SK-N-SH (cell line): ENCODE measurements at regions not wholly inside any gene's neighbourhood (a gene's known extent, or its start where the extent isn't known, plus 50 kb on each side); places are given as distances from the start of the nearest gene placed in this dataset.

Experiments used
- CTCF ChIA-PET: fragments of 300-600, 350-600 bp; formaldehyde crosslinking; extraction: SDS; loops from one replicate; lab custom pipeline; 2021; lab: Yijun Ruan, JAX
- POLR2A ChIA-PET: fragments of 350-600 bp; sonication (Branson Sonifier 250); formaldehyde crosslinking; extraction: SDS; loops from one replicate; lab custom pipeline; 2020; ENCODE audit warnings: antibody characterized with exemption, inconsistent platforms; lab: Yijun Ruan, JAX
- DNase-seq: peaks from one replicate; pipeline ENCODE4 v3.0.0; 2012
- H2AFZ ChIP-seq: fragments of 200-600 bp; sonication (generic); 2 replicates; pipeline ENCODE4 v1.8.1; 2016; ENCODE audit warnings: antibody characterized with exemption, mild to moderate bottlenecking, low read depth
- H3F3A ChIP-seq: fragments of 200-600 bp; sonication (generic); replicated peaks from 2 replicates; pipeline ENCODE3; 2016; ENCODE audit warnings: antibody characterized with exemption, mild to moderate bottlenecking; ENCODE audit not compliant: insufficient read depth
- H3K27ac ChIP-seq, 2 experiments: fragments of 200-500 bp in 1 of 2; fragments of 200-600 bp in 1 of 2; sonication (Bioruptor generic) in 1 of 2; sonication (generic), shearing (Covaris generic) in 1 of 2; 2 replicates each; pipeline versions ENCODE4 v1.5.1 to v1.6.1; 2014 to 2016; ENCODE audit warnings: low read depth in 2 of 2, inconsistent platforms in 1 of 2, low read length in 1 of 2, mild to moderate bottlenecking in 1 of 2, mixed read lengths in 1 of 2
- H3K27me3 ChIP-seq: fragments of 200-600 bp; sonication (generic), shearing (Covaris generic); 2 replicates; pipeline ENCODE4 v1.6.1; 2016; ENCODE audit warnings: mixed run types; ENCODE audit not compliant: insufficient read depth
- H3K36me3 ChIP-seq, 2 experiments: fragments of 200-500 bp in 1 of 2; fragments of 200-600 bp in 1 of 2; sonication (Bioruptor generic) in 1 of 2; sonication (generic) in 1 of 2; replicated peaks in 1 of 2; 2 replicates each; pipeline versions ENCODE3 to v1.5.1; 2014 to 2016; ENCODE audit warnings: low read length in 1 of 2, mild to moderate bottlenecking in 1 of 2; ENCODE audit not compliant: insufficient read depth in 2 of 2, control insufficient read depth in 1 of 2
- H3K4me1 ChIP-seq, 2 experiments: fragments of 200-500 bp in 1 of 2; fragments of 200-600 bp in 1 of 2; sonication (Bioruptor generic) in 1 of 2; sonication (generic), shearing (Covaris generic) in 1 of 2; 2 replicates each; pipeline versions ENCODE4 v1.5.1 to v1.6.1; 2014 to 2016; ENCODE audit warnings: low read depth in 1 of 2, low read length in 1 of 2, mixed run types in 1 of 2; ENCODE audit not compliant: insufficient read depth in 2 of 2, control insufficient read depth in 1 of 2
- H3K4me2 ChIP-seq: fragments of 200-600 bp; sonication (generic), shearing (Covaris generic); 2 replicates; pipeline ENCODE4 v1.6.1; 2017; ENCODE audit warnings: mixed run types
- H3K4me3 ChIP-seq, 2 experiments: fragments of 200-500 bp in 1 of 2; fragments of 200-600 bp in 1 of 2; sonication (Bioruptor generic) in 1 of 2; sonication (generic), shearing (Covaris generic) in 1 of 2; 2 replicates each; pipeline versions ENCODE4 v1.5.1 to v1.8.1; 2014 to 2016; ENCODE audit warnings: low read depth in 2 of 2, inconsistent platforms in 1 of 2, low read length in 1 of 2, mild to moderate bottlenecking in 1 of 2, mixed read lengths in 1 of 2, moderate library complexity in 1 of 2
- H3K79me2 ChIP-seq: fragments of 200-600 bp; sonication (generic); 2 replicates; pipeline ENCODE4 v1.8.1; 2017; ENCODE audit warnings: mild to moderate bottlenecking; ENCODE audit not compliant: insufficient read depth
- H3K9ac ChIP-seq: fragments of 200-600 bp; sonication (generic); 2 replicates; pipeline ENCODE4 v1.6.1; 2017; ENCODE audit warnings: mixed run types
- H3K9me2 ChIP-seq: fragments of 200-600 bp; sonication (generic); 2 replicates; pipeline ENCODE4 v1.6.1; 2017; ENCODE audit warnings: mixed run types
- H3K9me3 ChIP-seq: fragments of 200-600 bp; sonication (generic); 2 replicates; pipeline ENCODE4 v1.6.1; 2017; ENCODE audit warnings: mixed run types, mild to moderate bottlenecking, moderate library complexity
- H4K20me1 ChIP-seq: fragments of 200-600 bp; sonication (generic); 2 replicates; pipeline ENCODE4 v1.6.1; 2017; ENCODE audit warnings: mild to moderate bottlenecking, mixed run types; ENCODE audit not compliant: insufficient read depth
- EP300 ChIP-seq, 2 experiments: IDR thresholded peaks; 2 replicates each; pipeline versions ENCODE4 v1.4.0 to v1.6.1; 2012; ENCODE audit warnings: borderline replicate concordance in 1 of 2, low read depth in 1 of 2, low read length in 1 of 2
- EZH2phosphoT487 ChIP-seq: fragments of 200-600 bp; sonication (generic); IDR thresholded peaks from 2 replicates; pipeline ENCODE4 v1.6.1; 2017; ENCODE audit warnings: low read depth, mixed run types, mild to moderate bottlenecking, antibody characterized with exemption, moderate library complexity, borderline replicate concordance
- FOSL2 ChIP-seq: IDR thresholded peaks from 2 replicates; pipeline ENCODE4 v1.4.0; 2012; ENCODE audit warnings: low read depth, mild to moderate bottlenecking, moderate library complexity, borderline replicate concordance
- FOXJ3 ChIP-seq: sonication (generic); formaldehyde crosslinking; IDR thresholded peaks from 2 replicates; pipeline ENCODE4 v1.5.1; 2020; ENCODE audit warnings: mild to moderate bottlenecking, missing genetic modification reagents
- FOXM1 ChIP-seq: IDR thresholded peaks from 2 replicates; pipeline ENCODE4 v1.4.0; 2012; ENCODE audit warnings: low read depth, mild to moderate bottlenecking
- IRF3 ChIP-seq: fragments of 150-350 bp; IDR thresholded peaks from 2 replicates; pipeline ENCODE4 v1.6.1; 2016; ENCODE audit warnings: mild to moderate bottlenecking, low read depth, low read length
- MAX ChIP-seq: IDR thresholded peaks from 2 replicates; pipeline ENCODE4 v1.4.0; 2012; ENCODE audit warnings: low read depth
- MEF2A ChIP-seq: IDR thresholded peaks from 2 replicates; pipeline ENCODE4 v1.4.0; 2012; ENCODE audit warnings: low read depth, borderline replicate concordance
- MXI1 ChIP-seq: IDR thresholded peaks from 2 replicates; pipeline ENCODE4 v1.6.1; 2012; ENCODE audit warnings: mild to moderate bottlenecking, low read depth, low read length, improper control_type of control experiment
- NFIC ChIP-seq: IDR thresholded peaks from 2 replicates; pipeline ENCODE4 v1.4.0; 2012; ENCODE audit warnings: borderline replicate concordance
- RAD21 ChIP-seq: IDR thresholded peaks from 2 replicates; pipeline ENCODE4 v1.6.1; 2012; ENCODE audit warnings: mild to moderate bottlenecking, low read length
- RFX5 ChIP-seq: IDR thresholded peaks from 2 replicates; pipeline ENCODE4 v1.6.1; 2012; ENCODE audit warnings: mild to moderate bottlenecking, improper control_type of control experiment, low read length
- RXRA ChIP-seq: IDR thresholded peaks from 2 replicates; pipeline ENCODE4 v1.4.0; 2012; ENCODE audit warnings: low read depth, mild to moderate bottlenecking, borderline replicate concordance
- SMC3 ChIP-seq: IDR thresholded peaks from 2 replicates; pipeline ENCODE4 v1.6.1; 2012; ENCODE audit warnings: low read depth, low read length, improper control_type of control experiment
- TAF1 ChIP-seq: IDR thresholded peaks from 2 replicates; pipeline ENCODE4 v1.6.1; 2012; ENCODE audit warnings: low read depth, mild to moderate bottlenecking, low read length, moderate library complexity, borderline replicate concordance
- TCF12 ChIP-seq: IDR thresholded peaks from 2 replicates; pipeline ENCODE4 v1.4.0; 2012
- TEAD4 ChIP-seq: IDR thresholded peaks from 2 replicates; pipeline ENCODE4 v1.4.0; 2012; ENCODE audit warnings: mild to moderate bottlenecking, borderline replicate concordance; ENCODE audit not compliant: insufficient read depth
- WGBS: methylation state at CpG from one replicate; pipeline ENCODE4 v1.1.6; 2017; ENCODE audit warnings: low lambda C conversion rate; 5-methylcytosine and 5-hydroxymethylcytosine counted together
- TF ChIP-seq, protein P1 (sequence below): IDR thresholded peaks from 2 replicates; pipeline ENCODE4 v1.4.0; 2012; ENCODE audit warnings: low read depth, borderline replicate concordance
- TF ChIP-seq, protein P2 (sequence below): IDR thresholded peaks from 2 replicates; pipeline ENCODE4 v1.6.1; 2012; ENCODE audit warnings: mild to moderate bottlenecking, low read depth, low read length, moderate library complexity
- TF ChIP-seq, protein P3 (sequence below): fragments of 150-350 bp; IDR thresholded peaks from 2 replicates; pipeline ENCODE4 v1.6.1; 2017; ENCODE audit warnings: antibody characterized with exemption, low read length, low read depth, borderline replicate concordance

DNA sequence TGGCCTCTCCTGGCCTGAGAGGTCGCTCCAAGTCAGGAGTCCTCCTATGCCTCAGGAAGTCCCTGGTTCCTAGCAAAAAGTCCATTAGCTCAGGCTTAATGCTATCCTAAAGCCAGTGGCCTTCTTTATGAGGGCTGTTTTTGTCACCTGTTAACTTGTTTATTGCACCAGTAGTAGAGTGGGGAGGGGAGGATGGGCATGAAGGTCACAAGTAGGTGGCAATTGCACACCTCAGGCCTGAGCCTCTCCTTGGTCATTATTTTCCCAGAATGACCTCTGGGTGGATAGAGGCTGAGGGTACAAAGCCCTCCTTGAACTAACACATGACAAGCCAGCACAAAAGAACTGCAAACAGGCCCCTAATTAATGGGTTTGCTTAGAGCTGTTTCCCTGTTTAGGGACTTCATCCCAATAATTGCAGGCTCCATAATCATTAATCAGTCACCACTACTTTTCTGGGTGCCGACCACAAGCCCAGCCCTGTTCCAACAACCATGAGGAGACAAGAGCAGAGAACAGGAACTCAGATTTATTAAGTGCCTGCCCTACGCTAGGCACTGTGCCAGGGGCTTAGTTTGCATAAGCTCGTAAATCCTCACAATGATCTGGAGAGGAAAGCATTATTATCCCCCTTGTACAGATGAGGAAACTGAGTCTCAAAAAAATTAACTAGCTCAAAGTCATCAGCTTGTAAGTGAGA, 123.0 kb upstream of the PKDCC start:
- Histone ChIP-seq H2AFZ (no peak overlapping the region), H3K27ac (no peak overlapping the region), H3F3A (no peaks in the 10 kb centered on the region), H3K36me3 (no peaks in the 10 kb centered on the region), H3K27me3 (no peaks in the 10 kb centered on the region; the same call in 1 of the 2 replicates), H3K9me2 (no peaks in the 10 kb centered on the region), H3K4me3 (no peak overlapping the region), H3K79me2 (no peaks in the 10 kb centered on the region)
- POLR2A ChIA-PET, result no interaction called here
- WGBS, result 39% methylated on average over 4 of the region's 4 CpGs
- TF ChIP-seq RFX5 (no peak), MEF2A (no peak), TEAD4 (no peak), SMC3 (no peak), MXI1 (no peak), FOSL2 (no peak), RXRA (no peak), NFIC (no peak), FOXM1 (no peak), TCF12 (no peak), TAF1 (no peak), EZH2phosphoT487 (no peak), MAX (no peak), IRF3 (no peak), RAD21 (no peak), EP300 (IDR thresholded peaks at IDR 0.05; ENCODE audit: borderline replicate concordance in 1 of 2, low read depth in 1 of 2, low read length in 1 of 2) (no peak), FOXJ3 (CRISPR knock-in tag) (no peak)
- TF ChIP-seq, protein P1, sequence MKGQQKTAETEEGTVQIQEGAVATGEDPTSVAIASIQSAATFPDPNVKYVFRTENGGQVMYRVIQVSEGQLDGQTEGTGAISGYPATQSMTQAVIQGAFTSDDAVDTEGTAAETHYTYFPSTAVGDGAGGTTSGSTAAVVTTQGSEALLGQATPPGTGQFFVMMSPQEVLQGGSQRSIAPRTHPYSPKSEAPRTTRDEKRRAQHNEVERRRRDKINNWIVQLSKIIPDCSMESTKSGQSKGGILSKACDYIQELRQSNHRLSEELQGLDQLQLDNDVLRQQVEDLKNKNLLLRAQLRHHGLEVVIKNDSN, result no peak
- TF ChIP-seq, protein P2, sequence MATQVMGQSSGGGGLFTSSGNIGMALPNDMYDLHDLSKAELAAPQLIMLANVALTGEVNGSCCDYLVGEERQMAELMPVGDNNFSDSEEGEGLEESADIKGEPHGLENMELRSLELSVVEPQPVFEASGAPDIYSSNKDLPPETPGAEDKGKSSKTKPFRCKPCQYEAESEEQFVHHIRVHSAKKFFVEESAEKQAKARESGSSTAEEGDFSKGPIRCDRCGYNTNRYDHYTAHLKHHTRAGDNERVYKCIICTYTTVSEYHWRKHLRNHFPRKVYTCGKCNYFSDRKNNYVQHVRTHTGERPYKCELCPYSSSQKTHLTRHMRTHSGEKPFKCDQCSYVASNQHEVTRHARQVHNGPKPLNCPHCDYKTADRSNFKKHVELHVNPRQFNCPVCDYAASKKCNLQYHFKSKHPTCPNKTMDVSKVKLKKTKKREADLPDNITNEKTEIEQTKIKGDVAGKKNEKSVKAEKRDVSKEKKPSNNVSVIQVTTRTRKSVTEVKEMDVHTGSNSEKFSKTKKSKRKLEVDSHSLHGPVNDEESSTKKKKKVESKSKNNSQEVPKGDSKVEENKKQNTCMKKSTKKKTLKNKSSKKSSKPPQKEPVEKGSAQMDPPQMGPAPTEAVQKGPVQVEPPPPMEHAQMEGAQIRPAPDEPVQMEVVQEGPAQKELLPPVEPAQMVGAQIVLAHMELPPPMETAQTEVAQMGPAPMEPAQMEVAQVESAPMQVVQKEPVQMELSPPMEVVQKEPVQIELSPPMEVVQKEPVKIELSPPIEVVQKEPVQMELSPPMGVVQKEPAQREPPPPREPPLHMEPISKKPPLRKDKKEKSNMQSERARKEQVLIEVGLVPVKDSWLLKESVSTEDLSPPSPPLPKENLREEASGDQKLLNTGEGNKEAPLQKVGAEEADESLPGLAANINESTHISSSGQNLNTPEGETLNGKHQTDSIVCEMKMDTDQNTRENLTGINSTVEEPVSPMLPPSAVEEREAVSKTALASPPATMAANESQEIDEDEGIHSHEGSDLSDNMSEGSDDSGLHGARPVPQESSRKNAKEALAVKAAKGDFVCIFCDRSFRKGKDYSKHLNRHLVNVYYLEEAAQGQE, result no peak
- TF ChIP-seq, protein P3, sequence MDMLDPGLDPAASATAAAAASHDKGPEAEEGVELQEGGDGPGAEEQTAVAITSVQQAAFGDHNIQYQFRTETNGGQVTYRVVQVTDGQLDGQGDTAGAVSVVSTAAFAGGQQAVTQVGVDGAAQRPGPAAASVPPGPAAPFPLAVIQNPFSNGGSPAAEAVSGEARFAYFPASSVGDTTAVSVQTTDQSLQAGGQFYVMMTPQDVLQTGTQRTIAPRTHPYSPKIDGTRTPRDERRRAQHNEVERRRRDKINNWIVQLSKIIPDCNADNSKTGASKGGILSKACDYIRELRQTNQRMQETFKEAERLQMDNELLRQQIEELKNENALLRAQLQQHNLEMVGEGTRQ, result no peak
- TF ChIP-seq, all 33 proteins: peak for 0
- Histone ChIP-seq H3K9ac (no peak overlapping the region), H3K4me2 (no peak overlapping the region), H4K20me1 (no peaks in the 10 kb centered on the region), H3K4me1 (peaks cover 0 to 30% of the 10 kb centered on the region in 2 experiments; a peak in 1 of 4 replicates), H3K9me3 (no peaks in the 10 kb centered on the region)
- no peak for DNase-seq
- CTCF ChIA-PET, result interaction anchor here (1.0 to 2.4 kb wide), 8 partner anchors 10 to 122 kb away, joined by 3 to 6 read pairs (median 4); no protein-coding TSS in a partner anchor
